Osteoblast (primary cell): ENCODE measurements at regions not wholly inside any gene's neighbourhood (a gene's known extent, or its start where the extent isn't known, plus 50 kb on each side); places are given as distances from the start of the nearest gene placed in this dataset.

Source experiments
- DNase-seq: peaks from one replicate; pipeline ENCODE4 v3.0.0; 2011; ENCODE audit warnings: low spot score, mixed read lengths; ENCODE audit not compliant: insufficient read length; ENCODE audit errors: missing footprints
- H2AFZ ChIP-seq: 2 replicates; pipeline ENCODE4 v1.6.0; 2011; ENCODE audit warnings: mild to moderate bottlenecking, low read length
- H3K27ac ChIP-seq: 2 replicates; pipeline ENCODE4 v1.5.1; 2011; ENCODE audit warnings: mild to moderate bottlenecking, low read depth, low read length, moderate library complexity
- H3K27me3 ChIP-seq: 2 replicates; pipeline ENCODE4 v1.6.0; 2012; ENCODE audit warnings: mild to moderate bottlenecking, control low read depth, inconsistent platforms, low read length, moderate library complexity; ENCODE audit not compliant: insufficient read depth
- H3K36me3 ChIP-seq: 2 replicates; pipeline ENCODE4 v1.5.1; 2011; ENCODE audit warnings: mild to moderate bottlenecking, low read length, control low read depth, moderate library complexity; ENCODE audit not compliant: insufficient read depth
- H3K4me1 ChIP-seq: 2 replicates; pipeline ENCODE4 v1.5.1; 2011; ENCODE audit warnings: mild to moderate bottlenecking, low read length, control low read depth, moderate library complexity; ENCODE audit not compliant: insufficient read depth
- H3K4me2 ChIP-seq: 2 replicates; pipeline ENCODE4 v1.6.0; 2011; ENCODE audit warnings: mild to moderate bottlenecking, low read length; ENCODE audit not compliant: insufficient read depth
- H3K4me3 ChIP-seq: fragments of 200-600 bp; sonication (generic); 3 replicates; pipeline ENCODE4 v1.5.1; 2012; ENCODE audit warnings: mild to moderate bottlenecking, low read length, inconsistent platforms; ENCODE audit not compliant: insufficient read depth
- H3K79me2 ChIP-seq: 2 replicates; pipeline ENCODE4 v1.6.0; 2012; ENCODE audit warnings: mild to moderate bottlenecking, low read length, control low read depth, inconsistent platforms; ENCODE audit not compliant: insufficient read depth
- H3K9me3 ChIP-seq: 2 replicates; pipeline ENCODE4 v1.5.1; 2011; ENCODE audit warnings: low read depth, low read length, control low read depth
- H4K20me1 ChIP-seq: 2 replicates; pipeline ENCODE4 v1.6.0; 2012; ENCODE audit warnings: mild to moderate bottlenecking, low read length, control low read depth; ENCODE audit not compliant: insufficient read depth
- CTCF ChIP-seq: IDR thresholded peaks from 2 replicates; pipeline ENCODE4 v1.5.1; 2011; ENCODE audit warnings: mild to moderate bottlenecking, low read depth, low read length, moderate library complexity; ENCODE audit errors: extremely low read depth

GRCh38 chr1:217003355-217003754, 280.1 kb upstream of the ESRRG start:
- no peaks in the 10 kb centered on the region for H3K9me3 ChIP-seq
- no peak for TF ChIP-seq CTCF
- no peaks in the 10 kb centered on the region for H3K4me1 ChIP-seq
- no peaks in the 10 kb centered on the region for H3K27me3 ChIP-seq
- H3K27ac ChIP-seq = no peak overlapping the region
- H3K36me3 ChIP-seq = no peaks in the 10 kb centered on the region
- no peaks in the 10 kb centered on the region for H3K79me2 ChIP-seq
- H4K20me1 ChIP-seq = no peaks in the 10 kb centered on the region
- DNase-seq = no peak
- no peak overlapping the region for H3K4me2 ChIP-seq
- H2AFZ ChIP-seq = no peak overlapping the region
- no peak overlapping the region for H3K4me3 ChIP-seq

GRCh38 chr1:216997831-216998230, 274.6 kb upstream of the ESRRG start:
- no peak for DNase-seq
- Histone ChIP-seq H3K79me2 (no peaks in the 10 kb centered on the region), H3K27ac (no peak overlapping the region), H2AFZ (no peak overlapping the region), H3K27me3 (no peaks in the 10 kb centered on the region), H3K4me2 (no peak overlapping the region), H3K4me1 (no peaks in the 10 kb centered on the region), H3K4me3 (no peak overlapping the region), H3K9me3 (no peaks in the 10 kb centered on the region), H4K20me1 (no peaks in the 10 kb centered on the region), H3K36me3 (no peaks in the 10 kb centered on the region)
- no peak for TF ChIP-seq CTCF

GRCh38 chr1:216997069-216997468, 273.8 kb upstream of the ESRRG start:
- no peak overlapping the region for H3K27ac ChIP-seq

GRCh38 chr1:216984536-216984935, 261.3 kb upstream of the ESRRG start:
- H3K4me3 ChIP-seq = no peak overlapping the region
- no peaks in the 10 kb centered on the region for H3K9me3 ChIP-seq
- H4K20me1 ChIP-seq = no peaks in the 10 kb centered on the region
- DNase-seq = no peak
- H3K4me1 ChIP-seq = no peaks in the 10 kb centered on the region
- no peak for TF ChIP-seq CTCF
- H3K79me2 ChIP-seq = no peaks in the 10 kb centered on the region
- H3K27ac ChIP-seq = no peak overlapping the region
- H3K27me3 ChIP-seq = no peaks in the 10 kb centered on the region
- H2AFZ ChIP-seq = no peak overlapping the region
- no peak overlapping the region for H3K4me2 ChIP-seq
- no peaks in the 10 kb centered on the region for H3K36me3 ChIP-seq

More at GRCh38 chr1:216997069-216997468, 273.8 kb upstream of the ESRRG start:
- Histone ChIP-seq H4K20me1 (no peaks in the 10 kb centered on the region), H3K4me1 (no peaks in the 10 kb centered on the region), H3K9me3 (no peaks in the 10 kb centered on the region), H3K4me2 (no peak overlapping the region), H3K36me3 (no peaks in the 10 kb centered on the region), H2AFZ (no peak overlapping the region), H3K4me3 (no peak overlapping the region), H3K79me2 (no peaks in the 10 kb centered on the region), H3K27me3 (no peaks in the 10 kb centered on the region)
- no peak for TF ChIP-seq CTCF
- no peak for DNase-seq
